ENCODE measurements at regions not wholly inside any gene's neighbourhood (a gene's known extent, or its start where the extent isn't known, plus 50 kb on each side); places are given as distances from the start of the nearest gene placed in this dataset.

GRCh38 chr13:85303630-85304029 lies 495.6 kb downstream of the SLITRK6 start:
- no peaks in the 10 kb centered on the region for H3K9me3 ChIP-seq (ENCODE audit: severe bottlenecking)
- H3K36me3 ChIP-seq = no peaks in the 10 kb centered on the region
- no peak for TF ChIP-seq CTCF (IDR thresholded peaks at IDR 0.05; ENCODE audit: low read depth, low read length)
- H3K27ac ChIP-seq = no peak overlapping the region
- DNase-seq = no peak
- H3K27me3 ChIP-seq (ENCODE audit: insufficient read depth, low read depth, severe bottlenecking) = no peaks in the 10 kb centered on the region
- H3K4me3 ChIP-seq (ENCODE audit: low read depth, low read length) = no peak overlapping the region

- no peaks in the 10 kb centered on the region for H3K27me3 ChIP-seq (ENCODE audit: insufficient read depth, low read depth, severe bottlenecking)
- no peak overlapping the region for H3K27ac ChIP-seq
- H3K36me3 ChIP-seq = no peaks in the 10 kb centered on the region
- no peak for DNase-seq
- TF ChIP-seq CTCF (IDR thresholded peaks at IDR 0.05; ENCODE audit: low read depth, low read length) = no peak
- no peaks in the 10 kb centered on the region for H3K9me3 ChIP-seq (ENCODE audit: severe bottlenecking)
- H3K4me3 ChIP-seq (ENCODE audit: low read depth, low read length) = no peak overlapping the region
These were observed 500.8 kb downstream of the SLITRK6 start for GRCh38 chr13:85298387-85298924.

GRCh38 chr13:85288698-85289097 lies 510.5 kb downstream of the SLITRK6 start:
- no peak for DNase-seq
- TF ChIP-seq CTCF (IDR thresholded peaks at IDR 0.05; ENCODE audit: low read depth, low read length) = no peak
- Histone ChIP-seq H3K36me3 (no peaks in the 10 kb centered on the region), H3K9me3 (ENCODE audit: severe bottlenecking) (no peaks in the 10 kb centered on the region), H3K27ac (no peak overlapping the region), H3K27me3 (ENCODE audit: insufficient read depth, low read depth, severe bottlenecking) (no peaks in the 10 kb centered on the region), H3K4me3 (ENCODE audit: low read depth, low read length) (no peak overlapping the region)

GRCh38 chr13:85287528-85287927 lies 511.7 kb downstream of the SLITRK6 start:
- Histone ChIP-seq H3K4me3 (ENCODE audit: low read depth, low read length) (no peak overlapping the region), H3K9me3 (ENCODE audit: severe bottlenecking) (no peaks in the 10 kb centered on the region), H3K36me3 (no peaks in the 10 kb centered on the region), H3K27ac (no peak overlapping the region), H3K27me3 (ENCODE audit: insufficient read depth, low read depth, severe bottlenecking) (no peaks in the 10 kb centered on the region)
- DNase-seq = no peak
- TF ChIP-seq CTCF (IDR thresholded peaks at IDR 0.05; ENCODE audit: low read depth, low read length) = no peak

- DNase-seq = no peak
- Histone ChIP-seq H3K9me3 (ENCODE audit: severe bottlenecking) (no peaks in the 10 kb centered on the region), H3K27me3 (ENCODE audit: insufficient read depth, low read depth, severe bottlenecking) (no peaks in the 10 kb centered on the region), H3K36me3 (no peaks in the 10 kb centered on the region), H3K27ac (no peak overlapping the region), H3K4me3 (ENCODE audit: low read depth, low read length) (no peak overlapping the region)
- no peak for TF ChIP-seq CTCF (IDR thresholded peaks at IDR 0.05; ENCODE audit: low read depth, low read length)
These were observed 513.1 kb downstream of the SLITRK6 start for GRCh38 chr13:85286081-85286480.

GRCh38 chr13:85284349-85284748 lies 514.9 kb downstream of the SLITRK6 start:
- no peak overlapping the region for H3K4me3 ChIP-seq (ENCODE audit: low read depth, low read length)
- no peaks in the 10 kb centered on the region for H3K27me3 ChIP-seq (ENCODE audit: insufficient read depth, low read depth, severe bottlenecking)
- H3K27ac ChIP-seq = no peak overlapping the region
- DNase-seq = no peak
- TF ChIP-seq CTCF (IDR thresholded peaks at IDR 0.05; ENCODE audit: low read depth, low read length) = no peak
- H3K36me3 ChIP-seq = no peaks in the 10 kb centered on the region
- no peaks in the 10 kb centered on the region for H3K9me3 ChIP-seq (ENCODE audit: severe bottlenecking)
